HUES64 (cell line): ENCODE measurements at regions not wholly inside any gene's neighbourhood (a gene's known extent, or its start where the extent isn't known, plus 50 kb on each side); places are given as distances from the start of the nearest gene placed in this dataset.

ENCODE experiments used
- H3K27ac ChIP-seq: 2 replicates; pipeline ENCODE4 v1.7.0; 2013; ENCODE audit warnings: low read depth, low read length, inconsistent platforms
- H3K27me3 ChIP-seq: 2 replicates; pipeline ENCODE4 v1.6.1; 2013; ENCODE audit warnings: mild to moderate bottlenecking, low read length; ENCODE audit not compliant: insufficient read depth
- H3K36me3 ChIP-seq: 2 replicates; pipeline ENCODE4 v1.6.1; 2013; ENCODE audit warnings: mild to moderate bottlenecking, low read length; ENCODE audit not compliant: insufficient read depth
- H3K4me1 ChIP-seq: 2 replicates; pipeline ENCODE4 v1.6.1; 2013; ENCODE audit warnings: mild to moderate bottlenecking, low read length, moderate library complexity; ENCODE audit not compliant: insufficient read depth
- H3K4me3 ChIP-seq: 2 replicates; pipeline ENCODE4 v1.5.1; 2013; ENCODE audit warnings: mild to moderate bottlenecking, low read length, moderate library complexity
- H3K9ac ChIP-seq: 2 replicates; pipeline ENCODE4 v1.6.1; 2013; ENCODE audit warnings: mild to moderate bottlenecking, low read depth, low read length
- H3K9me3 ChIP-seq: 2 replicates; pipeline ENCODE4 v1.6.1; 2013; ENCODE audit warnings: low read depth, low read length; ENCODE audit not compliant: insufficient read depth
- WGBS: fragments of 150-250, 120-280 bp; methylation state at CpG from one replicate; pipeline ENCODE4 v1.1.7; 2013; ENCODE audit warnings: missing lambda C conversion rate; 5-methylcytosine and 5-hydroxymethylcytosine counted together

- Histone ChIP-seq H3K9ac (no peak overlapping the region), H3K36me3 (no peaks in the 10 kb centered on the region), H3K4me1 (no peaks in the 10 kb centered on the region), H3K4me3 (no peak overlapping the region), H3K27ac (no peak overlapping the region), H3K9me3 (no peaks in the 10 kb centered on the region), H3K27me3 (no peaks in the 10 kb centered on the region)
- 68% methylated on average over 7 of the region's 7 CpGs for WGBS
Observed at GRCh38 chr16:6611535-6611934, 721.1 kb upstream of the RBFOX1 start.

GRCh38 chr16:6605490-6605889, 727.2 kb upstream of the RBFOX1 start:
- 96% methylated on average over 11 of the region's 11 CpGs for WGBS
- no peak overlapping the region for H3K27ac ChIP-seq

DNA sequence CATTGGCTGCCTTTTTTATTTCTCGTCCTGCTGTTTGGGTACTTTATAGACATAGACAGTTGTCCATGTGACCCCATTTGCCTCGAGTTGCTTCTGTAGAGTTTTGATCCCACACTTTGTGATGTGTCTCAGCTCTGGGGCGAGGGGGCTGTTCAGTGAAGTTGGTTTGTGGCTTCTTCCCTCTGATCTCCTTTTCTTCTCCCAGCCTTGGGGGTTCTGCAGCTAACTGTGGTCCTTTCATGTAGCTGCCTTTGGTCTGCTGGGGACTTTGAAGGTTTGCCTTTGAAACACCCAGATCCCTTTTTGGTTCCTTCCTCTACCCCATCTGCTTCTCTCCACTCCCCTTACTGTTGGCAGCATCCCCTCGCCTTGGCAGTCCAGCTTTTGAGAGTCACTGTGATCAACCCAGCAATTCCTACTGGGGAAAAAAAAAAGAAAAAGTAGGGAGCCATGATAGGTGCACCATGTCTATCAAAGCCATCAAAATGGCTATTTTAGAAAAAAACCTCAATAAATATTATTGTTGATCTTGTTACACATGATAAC, 728.8 kb upstream of the RBFOX1 start:
- Histone ChIP-seq H3K27ac (no peak overlapping the region), H3K4me1 (0 out of 2 replicates have a peak, but pooled peaks cover 8% of the 10 kb centered on the region), H3K9me3 (no peaks in the 10 kb centered on the region), H3K9ac (no peak overlapping the region), H3K27me3 (no peaks in the 10 kb centered on the region), H3K4me3 (no peak overlapping the region), H3K36me3 (no peaks in the 10 kb centered on the region)
- WGBS = 92% methylated on average over 4 of the region's 4 CpGs

More at GRCh38 chr16:6605490-6605889, 727.2 kb upstream of the RBFOX1 start:
- no peak overlapping the region for H3K4me3 ChIP-seq
- H3K4me1 ChIP-seq = no peaks in the 10 kb centered on the region
- H3K9ac ChIP-seq = no peak overlapping the region
- no peaks in the 10 kb centered on the region for H3K27me3 ChIP-seq
- H3K36me3 ChIP-seq = no peaks in the 10 kb centered on the region
- no peaks in the 10 kb centered on the region for H3K9me3 ChIP-seq

DNA sequence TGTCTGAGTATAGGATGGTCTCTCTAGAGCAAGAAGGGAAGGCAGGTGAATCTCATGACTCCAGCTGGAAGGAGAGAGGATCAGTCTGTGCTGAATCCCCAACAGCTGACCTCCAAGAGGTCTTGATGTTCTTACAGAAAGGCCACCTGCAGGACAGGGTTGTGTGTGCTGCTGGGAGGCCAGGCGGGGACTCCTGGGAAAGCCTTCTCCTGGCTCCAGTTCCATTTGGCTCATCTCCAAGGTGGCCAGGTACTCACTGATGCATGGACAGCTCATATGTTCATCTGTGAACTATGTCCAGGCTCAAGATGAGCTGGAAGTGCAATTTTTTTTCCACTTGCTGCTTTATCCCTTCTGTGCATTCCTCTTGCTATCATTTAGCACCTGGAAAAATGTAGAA, 730.2 kb upstream of the RBFOX1 start:
- no peak overlapping the region for H3K4me3 ChIP-seq
- no peaks in the 10 kb centered on the region for H3K36me3 ChIP-seq
- 96% methylated on average over 1 of the region's 1 CpG for WGBS
- H3K9ac ChIP-seq = no peak overlapping the region
- no peaks in the 10 kb centered on the region for H3K27me3 ChIP-seq
- no peaks in the 10 kb centered on the region for H3K9me3 ChIP-seq
- H3K27ac ChIP-seq = no peak overlapping the region
- H3K4me1 ChIP-seq = 0 out of 2 replicates have a peak, but pooled peaks cover 8% of the 10 kb centered on the region

DNA sequence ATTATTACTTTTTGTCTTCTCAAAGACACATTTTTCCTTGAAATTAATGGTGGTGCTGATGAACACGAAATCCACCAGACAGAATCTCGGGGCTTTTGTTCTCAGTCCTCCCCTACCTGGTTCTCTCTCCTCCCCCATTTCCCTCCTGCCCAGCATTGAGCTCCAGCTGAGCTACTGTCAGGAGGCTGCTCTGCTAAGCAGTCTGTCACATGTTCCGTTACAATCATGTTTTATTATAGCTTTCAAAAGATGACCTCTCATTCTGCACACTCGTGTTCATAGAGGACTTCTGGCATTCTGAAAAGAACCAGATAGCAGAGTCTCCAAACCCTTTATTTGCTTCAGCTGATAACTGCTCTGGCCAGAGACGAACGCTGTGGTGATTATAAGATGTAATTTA, 732.5 kb upstream of the RBFOX1 start:
- Histone ChIP-seq H3K27me3 (no peaks in the 10 kb centered on the region), H3K4me1 (peaks cover 15% of the 10 kb centered on the region), H3K9me3 (no peaks in the 10 kb centered on the region), H3K4me3 (no peak overlapping the region), H3K9ac (no peak overlapping the region), H3K36me3 (no peaks in the 10 kb centered on the region), H3K27ac (no peak overlapping the region)
- WGBS = 54% methylated on average over 4 of the region's 6 CpGs

GRCh38 chr16:6593799-6594198, 738.8 kb upstream of the RBFOX1 start:
- no peaks in the 10 kb centered on the region for H3K9me3 ChIP-seq
- 87% methylated on average over 5 of the region's 5 CpGs for WGBS
- H3K27ac ChIP-seq = no peak overlapping the region
- H3K4me1 ChIP-seq = peaks cover 38% of the 10 kb centered on the region
- no peaks in the 10 kb centered on the region for H3K36me3 ChIP-seq
- H3K9ac ChIP-seq = no peak overlapping the region
- no peaks in the 10 kb centered on the region for H3K27me3 ChIP-seq
- H3K4me3 ChIP-seq = no peak overlapping the region

DNA sequence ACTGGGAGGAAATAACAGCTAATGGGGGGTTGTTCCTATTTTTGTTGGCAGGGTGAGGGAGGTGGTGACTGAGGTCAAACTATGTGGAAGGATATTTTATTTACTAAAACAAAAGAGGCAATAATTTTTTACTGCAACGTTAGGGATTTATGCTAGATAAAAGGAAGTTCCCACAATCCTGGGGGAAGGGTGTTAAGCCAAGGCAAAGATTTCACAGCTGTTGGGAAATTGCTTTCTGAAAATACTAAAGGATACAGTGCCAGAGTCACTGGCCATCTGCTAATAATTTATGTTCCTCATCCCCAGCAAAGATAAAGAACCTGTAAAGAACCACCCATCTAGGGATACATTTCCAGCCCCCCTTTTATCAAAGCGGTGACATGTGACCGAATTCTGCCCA, 756.0 kb upstream of the RBFOX1 start:
- H3K36me3 ChIP-seq = no peaks in the 10 kb centered on the region
- no peak overlapping the region for H3K9ac ChIP-seq
- no peaks in the 10 kb centered on the region for H3K9me3 ChIP-seq
- H3K27me3 ChIP-seq = no peaks in the 10 kb centered on the region
- H3K4me1 ChIP-seq = no peaks in the 10 kb centered on the region; the same call in 1 of the 2 replicates
- H3K4me3 ChIP-seq = no peak overlapping the region
- H3K27ac ChIP-seq = no peak overlapping the region
- WGBS = 82% methylated on average over 3 of the region's 3 CpGs

- WGBS = 95% methylated on average over 10 of the region's 10 CpGs
- Histone ChIP-seq H3K36me3 (no peaks in the 10 kb centered on the region), H3K9me3 (no peaks in the 10 kb centered on the region), H3K27me3 (no peaks in the 10 kb centered on the region), H3K4me3 (no peak overlapping the region), H3K27ac (no peak overlapping the region), H3K9ac (no peak overlapping the region), H3K4me1 (peaks cover 4% of the 10 kb centered on the region)
Observed at GRCh38 chr16:6576113-6576512, 756.5 kb upstream of the RBFOX1 start.

- peaks cover 18% of the 10 kb centered on the region for H3K4me1 ChIP-seq
- H3K27ac ChIP-seq = no peak overlapping the region
- H3K36me3 ChIP-seq = no peaks in the 10 kb centered on the region
- H3K9me3 ChIP-seq = no peaks in the 10 kb centered on the region
- no peak overlapping the region for H3K4me3 ChIP-seq
- no peak overlapping the region for H3K9ac ChIP-seq
- H3K27me3 ChIP-seq = no peaks in the 10 kb centered on the region
- WGBS = 95% methylated on average over 16 of the region's 16 CpGs
Observed at GRCh38 chr16:6574146-6574545, 758.5 kb upstream of the RBFOX1 start.

- Histone ChIP-seq H3K36me3 (no peaks in the 10 kb centered on the region), H3K9me3 (no peaks in the 10 kb centered on the region), H3K27me3 (no peaks in the 10 kb centered on the region), H3K9ac (no peak overlapping the region), H3K4me1 (peaks cover 18% of the 10 kb centered on the region), H3K27ac (no peak overlapping the region), H3K4me3 (no peak overlapping the region)
- 26% methylated on average over 22 of the region's 22 CpGs for WGBS
Observed at GRCh38 chr16:6573577-6573976, 759.1 kb upstream of the RBFOX1 start.

- peaks cover 18% of the 10 kb centered on the region for H3K4me1 ChIP-seq
- H3K36me3 ChIP-seq = no peaks in the 10 kb centered on the region
- H3K9ac ChIP-seq = no peak overlapping the region
- WGBS = 56% methylated on average over 5 of the region's 5 CpGs
- no peak overlapping the region for H3K27ac ChIP-seq
- H3K27me3 ChIP-seq = no peaks in the 10 kb centered on the region
- H3K4me3 ChIP-seq = no peak overlapping the region
- H3K9me3 ChIP-seq = no peaks in the 10 kb centered on the region
Observed at GRCh38 chr16:6571044-6571443, 761.6 kb upstream of the RBFOX1 start.

- H3K9me3 ChIP-seq = no peaks in the 10 kb centered on the region
- H3K36me3 ChIP-seq = no peaks in the 10 kb centered on the region
- no peak overlapping the region for H3K9ac ChIP-seq
- no peak overlapping the region for H3K27ac ChIP-seq
- peaks cover 18% of the 10 kb centered on the region for H3K4me1 ChIP-seq
- no peak overlapping the region for H3K4me3 ChIP-seq
- WGBS = 100% methylated on average over 2 of the region's 2 CpGs
- no peaks in the 10 kb centered on the region for H3K27me3 ChIP-seq
Observed at GRCh38 chr16:6570530-6570929, 762.1 kb upstream of the RBFOX1 start.
